HepG2 (cell line): ENCODE measurements at regions not wholly inside any gene's neighbourhood (a gene's known extent, or its start where the extent isn't known, plus 50 kb on each side); places are given as distances from the start of the nearest gene placed in this dataset.

ENCODE experiments used
- ATF1 ChIP-seq: IDR thresholded peaks from 2 replicates; pipeline ENCODE4 v1.6.1; 2016; ENCODE audit warnings: mild to moderate bottlenecking, control low read depth
- CHCHD3 ChIP-seq: sonication (generic); formaldehyde crosslinking; IDR thresholded peaks from 2 replicates; pipeline ENCODE4 v1.8.0; 2022; ENCODE audit warnings: mild to moderate bottlenecking, missing genetic modification reagents, moderate library complexity
- ELK4 ChIP-seq: sonication (generic); formaldehyde crosslinking; IDR thresholded peaks from 2 replicates; pipeline ENCODE4 v1.9.0; 2021; ENCODE audit warnings: missing genetic modification reagents, borderline replicate concordance
- TSC22D2 ChIP-seq: sonication (generic); formaldehyde crosslinking; IDR thresholded peaks from 2 replicates; pipeline ENCODE4 v1.5.1; 2020; ENCODE audit warnings: missing genetic modification reagents, mild to moderate bottlenecking, borderline replicate concordance
- UBTF ChIP-seq: sonication (generic); formaldehyde crosslinking; IDR thresholded peaks from 2 replicates; pipeline ENCODE4 v1.4.0; 2020; ENCODE audit warnings: mild to moderate bottlenecking, missing genetic modification reagents
- ZNF124 ChIP-seq: sonication (generic); formaldehyde crosslinking; IDR thresholded peaks from 2 replicates; pipeline ENCODE4 v1.4.0; 2020; ENCODE audit warnings: missing genetic modification reagents
- ZNF235 ChIP-seq: sonication (generic); formaldehyde crosslinking; IDR thresholded peaks from 2 replicates; pipeline ENCODE4 v1.8.1; 2023; ENCODE audit warnings: mild to moderate bottlenecking, missing genetic modification reagents, borderline replicate concordance
- ZNF556 ChIP-seq: sonication (generic); formaldehyde crosslinking; IDR thresholded peaks from 2 replicates; pipeline ENCODE4 v1.4.0; 2020; ENCODE audit warnings: mild to moderate bottlenecking, missing genetic modification reagents, borderline replicate concordance
- ZNF570 ChIP-seq: sonication (generic); formaldehyde crosslinking; IDR thresholded peaks from 2 replicates; pipeline ENCODE4 v1.4.0; 2020; ENCODE audit warnings: mild to moderate bottlenecking, missing genetic modification reagents, borderline replicate concordance
- ZNF781 ChIP-seq: sonication (generic); formaldehyde crosslinking; IDR thresholded peaks from 2 replicates; pipeline ENCODE4 v1.5.1; 2020; ENCODE audit warnings: borderline replicate concordance, mild to moderate bottlenecking, missing genetic modification reagents; ENCODE audit errors: not compliant biosample characterization

- TF ChIP-seq UBTF (CRISPR knock-in tag) (no peak), ATF1 (CRISPR knock-in tag) (no peak), CHCHD3 (CRISPR knock-in tag) (no peak), ZNF781 (CRISPR knock-in tag) (no peak), ZNF124 (CRISPR knock-in tag) (no peak), ZNF570 (no peak), ZNF556 (CRISPR knock-in tag) (no peak), ELK4 (CRISPR knock-in tag) (no peak), TSC22D2 (CRISPR knock-in tag) (no peak), ZNF235 (no peak)
Measured at GRCh38 chr10:3408603-3409365, 236.2 kb upstream of the PITRM1 start (continued).
